NK-92 treated with Interleukin-12 subunit alpha and Interleukin-12 subunit beta, amount 100 ng/mL, for 24 hours (cell line): ENCODE measurements at regions not wholly inside any gene's neighbourhood (a gene's known extent, or its start where the extent isn't known, plus 50 kb on each side); places are given as distances from the start of the nearest gene placed in this dataset.

Experiments
- DNase-seq: peaks from one replicate; lab custom pipeline; 2025; lab: John Stamatoyannopoulos, UW

GRCh38 chr3:162195147-162195546 is 698.5 kb downstream of the OTOL1 start:
- no peak for DNase-seq

GRCh38 chr3:162196964-162197363 is 700.4 kb downstream of the OTOL1 start:
- DNase-seq, result no peak

DNA sequence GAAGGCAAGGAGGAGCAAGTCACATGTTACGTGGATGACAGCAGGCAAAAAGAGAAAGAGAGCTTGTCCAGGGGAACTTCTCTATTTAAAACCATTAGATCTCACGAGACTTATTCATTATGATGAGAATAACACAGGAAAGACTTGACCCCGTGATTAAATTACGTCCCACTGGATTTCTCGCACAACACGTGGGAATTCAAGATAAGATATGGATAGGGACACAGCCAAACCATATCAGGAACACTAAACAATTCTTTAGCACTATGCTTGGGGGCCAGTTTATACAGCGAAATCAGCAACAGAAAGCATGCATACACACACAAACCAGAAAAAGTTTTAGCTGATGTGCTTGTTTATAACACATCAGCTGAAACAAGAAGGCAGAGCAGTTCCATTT is 704.2 kb downstream of the OTOL1 start:
- no peak for DNase-seq

GRCh38 chr3:162206648-162207047 is 710.0 kb downstream of the OTOL1 start:
- no peak for DNase-seq

- no peak for DNase-seq
These were observed 714.9 kb downstream of the OTOL1 start for GRCh38 chr3:162211470-162211869.

DNA sequence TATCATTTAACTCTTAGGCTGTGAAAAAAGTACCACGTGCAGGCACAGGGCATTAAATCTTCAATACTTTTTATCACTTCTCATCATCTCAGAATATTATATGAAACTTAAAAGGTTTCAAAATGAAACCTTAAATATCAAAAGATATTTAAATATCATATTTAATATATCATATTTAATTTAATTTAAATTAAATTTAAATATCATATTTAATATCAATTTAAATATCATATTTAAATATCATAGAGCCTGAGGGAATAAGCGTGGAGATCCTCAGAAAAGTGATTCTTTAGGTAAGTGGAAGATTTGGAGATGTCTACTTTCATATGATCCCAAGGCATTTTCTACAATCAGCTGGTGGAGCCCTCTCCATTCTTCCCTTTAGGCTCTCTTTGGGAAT is 716.6 kb downstream of the OTOL1 start:
- DNase-seq, result no peak

- no peak for DNase-seq
These were observed 717.3 kb downstream of the OTOL1 start for GRCh38 chr3:162213956-162214355.

DNA sequence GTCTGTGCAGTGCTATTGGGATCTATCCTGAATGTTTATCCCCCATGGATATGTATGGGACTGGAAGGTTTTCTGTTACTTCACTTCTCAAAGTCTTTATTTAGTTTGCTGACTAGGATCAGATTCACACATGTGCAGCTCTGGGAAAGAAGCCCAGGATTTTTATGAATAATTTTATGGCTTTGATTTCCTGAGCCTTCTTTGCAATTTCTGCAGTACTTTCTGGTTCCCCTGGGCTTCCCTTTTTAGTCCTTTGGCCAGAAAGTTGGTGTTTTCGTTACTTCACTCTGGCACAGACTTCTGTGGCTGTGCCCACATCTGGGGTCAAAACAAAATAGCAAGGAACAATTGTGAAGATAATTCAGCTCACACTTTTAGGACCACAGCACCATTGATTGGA is 721.0 kb downstream of the OTOL1 start:
- DNase-seq, result no peak

DNA sequence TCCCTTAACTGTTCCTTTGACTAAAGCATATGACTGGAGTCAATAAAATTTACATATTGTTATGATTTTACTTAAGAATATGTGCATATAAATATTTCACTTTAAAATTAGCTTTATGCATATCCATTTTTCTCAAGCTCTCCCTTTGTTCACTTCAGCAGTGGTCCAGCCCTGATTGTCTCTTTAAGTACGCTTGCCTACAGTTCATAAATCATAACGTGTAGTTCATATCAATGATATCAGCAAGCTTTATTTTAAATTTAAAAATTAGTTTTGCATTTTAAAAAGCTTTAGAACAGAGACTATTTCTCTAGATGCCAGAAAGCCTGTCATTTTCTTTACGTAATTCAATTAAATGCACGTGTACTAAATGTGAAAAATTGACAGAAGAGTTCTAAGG is 721.9 kb downstream of the OTOL1 start:
- DNase-seq, result no peak

DNA sequence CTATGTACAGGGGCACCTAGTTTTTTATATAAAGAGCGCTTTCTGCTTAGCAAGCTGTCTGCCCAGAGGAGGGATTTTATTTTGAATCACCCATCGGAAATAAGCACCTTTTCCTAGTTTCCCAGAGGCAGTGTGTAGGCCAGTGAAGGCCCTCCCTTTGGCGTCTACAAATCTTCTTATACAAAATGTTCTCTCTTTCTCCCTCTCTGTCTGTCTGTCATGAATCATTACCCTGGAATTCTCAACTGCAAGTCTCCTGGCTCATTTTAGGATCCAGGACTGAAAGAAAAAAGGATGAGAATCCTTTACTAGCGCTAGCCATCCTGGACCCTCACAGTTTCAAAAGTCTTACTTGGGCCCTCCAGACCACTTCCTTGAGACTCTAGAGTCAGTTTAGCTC is 728.1 kb downstream of the OTOL1 start:
- DNase-seq, result no peak

- no peak for DNase-seq
These were observed 740.3 kb downstream of the OTOL1 start for GRCh38 chr3:162236949-162237348.

GRCh38 chr3:162250782-162251181 is 754.2 kb downstream of the OTOL1 start:
- DNase-seq, result no peak

DNA sequence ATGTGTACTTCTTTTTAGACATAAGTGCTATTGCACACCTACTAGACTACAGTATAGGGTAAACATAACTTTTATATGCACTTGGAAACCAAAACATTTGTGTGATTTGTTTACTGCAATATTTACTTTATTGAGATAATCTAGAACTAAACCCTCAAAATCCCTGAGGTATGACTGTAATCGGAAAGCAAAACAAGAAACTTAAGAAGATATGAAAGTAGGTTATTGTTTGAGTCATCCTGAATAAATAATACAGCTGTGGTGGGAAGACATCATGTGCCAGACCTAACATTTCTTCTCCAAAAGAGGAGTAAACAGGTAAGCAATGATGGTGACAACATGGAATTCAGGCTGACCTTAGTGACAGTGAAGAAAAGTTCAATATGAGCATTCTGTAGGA is 765.5 kb downstream of the OTOL1 start:
- no peak for DNase-seq

DNA sequence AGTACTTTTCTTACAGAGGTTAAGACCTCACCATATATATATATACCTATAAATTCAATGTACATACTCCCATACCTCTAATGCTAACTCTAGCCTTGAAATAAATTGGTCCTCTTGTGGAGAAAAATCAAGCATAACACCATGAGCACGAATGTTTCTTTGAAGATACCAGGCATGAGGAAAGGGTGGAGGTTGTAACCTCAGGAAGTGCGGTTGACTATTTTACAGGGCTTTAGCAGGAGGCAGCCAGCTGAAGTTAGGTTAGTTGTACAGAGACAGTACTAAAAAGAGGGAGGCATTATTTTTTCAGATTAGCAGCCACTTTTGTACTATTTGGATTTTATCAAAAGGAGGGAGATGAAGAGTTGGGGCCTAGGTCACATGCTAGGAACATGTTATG is 767.0 kb downstream of the OTOL1 start:
- no peak for DNase-seq

GRCh38 chr3:162269636-162270458 is 773.2 kb downstream of the OTOL1 start:
- no peak for DNase-seq

DNA sequence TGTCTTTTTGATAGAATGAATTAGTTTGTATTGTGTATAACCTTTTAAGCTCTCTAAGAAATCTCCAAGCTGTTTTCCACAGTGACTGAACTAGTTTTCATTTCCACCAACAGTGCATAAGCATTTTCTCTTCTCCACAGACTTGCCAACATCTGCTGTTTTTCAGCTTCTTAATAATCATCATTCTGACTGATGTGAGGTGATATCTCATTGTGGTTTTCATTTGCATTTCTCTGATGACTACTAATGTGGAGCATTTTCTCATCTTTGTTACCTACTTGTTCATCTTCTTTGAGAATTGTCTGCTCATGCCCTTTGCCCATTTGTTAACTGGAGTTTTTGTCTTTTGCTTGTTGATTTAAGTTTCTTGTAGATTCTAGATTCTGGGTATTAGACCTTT is 777.5 kb downstream of the OTOL1 start:
- no peak for DNase-seq

GRCh38 chr3:162278834-162279233 is 782.2 kb downstream of the OTOL1 start:
- no peak for DNase-seq

GRCh38 chr3:162285259-162285658 is 788.7 kb downstream of the OTOL1 start:
- DNase-seq, result no peak

DNA sequence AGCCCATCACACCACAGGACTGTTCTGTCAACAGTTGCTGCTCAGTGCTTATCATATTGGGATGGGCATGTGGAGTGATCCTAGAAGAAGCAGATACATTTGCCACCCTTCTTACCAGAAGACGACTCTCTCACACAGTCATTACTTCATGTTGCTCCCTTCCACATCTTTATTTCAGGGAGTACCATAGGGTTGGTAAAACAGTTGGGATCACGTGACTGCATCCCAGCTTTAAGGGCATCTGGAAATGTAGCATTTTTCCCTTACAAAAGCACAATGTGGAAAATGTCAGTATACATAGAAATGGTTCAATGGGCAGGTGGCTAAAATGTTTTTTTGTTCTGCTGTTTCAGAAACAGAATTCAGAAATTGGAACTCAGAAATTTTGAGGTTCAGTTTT is 791.0 kb downstream of the OTOL1 start:
- no peak for DNase-seq

DNA sequence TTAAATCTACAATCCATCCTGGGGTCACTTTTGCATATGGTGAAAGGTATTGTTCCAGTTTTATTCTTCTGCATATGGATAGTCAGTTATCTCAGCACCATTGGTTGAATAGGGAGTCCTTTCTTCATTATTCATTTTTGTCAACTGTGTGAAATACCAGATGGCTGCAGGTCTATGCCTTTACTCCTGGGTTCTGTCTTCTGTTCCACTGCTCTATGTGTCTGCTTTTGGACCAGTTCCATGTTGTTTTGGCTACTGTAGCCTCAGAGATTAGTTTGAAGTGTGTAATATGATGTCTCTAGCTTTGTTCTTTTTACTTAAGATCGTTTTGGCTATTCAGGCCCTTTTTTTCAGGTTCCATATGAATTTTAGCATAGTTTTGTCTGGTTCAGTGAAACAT is 795.8 kb downstream of the OTOL1 start:
- no peak for DNase-seq

DNA sequence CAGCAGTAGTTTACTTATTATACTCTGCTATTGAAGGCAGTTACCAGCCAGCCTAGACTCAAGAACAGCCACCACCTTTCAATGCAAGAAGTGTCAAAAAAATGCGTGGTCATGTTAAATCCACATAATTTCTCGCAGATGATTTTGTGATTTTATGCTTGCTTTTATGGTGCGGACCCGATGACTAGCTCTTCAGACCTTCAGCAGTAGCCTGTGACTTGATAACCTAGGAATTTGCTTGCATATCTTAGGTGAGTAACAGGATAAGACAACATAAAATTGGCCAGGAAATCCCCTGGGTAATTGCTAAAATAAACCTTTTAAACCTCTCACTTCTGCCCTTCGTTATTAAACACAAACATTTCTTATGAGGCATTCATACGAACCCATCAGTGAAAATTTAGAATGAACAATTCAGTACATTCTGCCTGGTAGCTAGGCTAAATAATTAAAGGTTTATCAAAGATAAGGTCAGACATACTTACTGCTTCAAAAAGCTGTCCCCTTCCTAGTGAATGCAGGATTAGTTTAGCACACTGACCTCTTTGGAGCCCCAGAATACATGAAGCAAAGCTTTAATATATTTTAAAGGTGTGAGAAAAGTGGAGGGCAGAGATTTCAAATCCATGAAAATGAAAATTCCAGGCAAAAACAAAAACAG is 798.8 kb downstream of the OTOL1 start:
- no peak for DNase-seq

GRCh38 chr3:162302983-162303624 is 806.5 kb downstream of the OTOL1 start:
- DNase-seq, result no peak

DNA sequence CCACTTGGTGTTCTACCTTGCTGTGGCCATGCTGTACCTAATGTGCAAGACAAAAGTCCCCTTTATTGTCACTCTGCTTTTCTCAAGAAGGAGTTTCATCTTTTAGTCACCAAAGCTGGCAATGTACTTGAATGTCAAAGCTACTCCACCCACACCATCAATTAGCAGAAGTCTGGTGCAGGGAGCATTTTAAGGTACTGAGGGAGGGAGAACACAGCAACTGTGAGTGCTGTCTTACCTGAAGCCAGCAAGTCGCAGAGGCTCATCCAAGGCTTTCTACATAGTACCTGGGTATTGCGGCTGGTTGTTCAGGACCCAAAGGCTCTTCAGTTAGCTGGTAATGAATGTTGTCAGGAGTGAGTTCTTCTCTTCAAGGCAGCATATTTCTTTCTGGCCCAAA is 820.4 kb downstream of the OTOL1 start:
- no peak for DNase-seq
